GM11168 (cell line): ENCODE measurements at regions not wholly inside any gene's neighbourhood (a gene's known extent, or its start where the extent isn't known, plus 50 kb on each side); places are given as distances from the start of the nearest gene placed in this dataset.
"Not testable (repeated sequence)": the region's sequence is repeated elsewhere in the genome, so short reads cannot be mapped to it uniquely, and the experiment has no call there.

Experiments
- in situ Hi-C: fragments of 300-500 bp; cut with MboI; formaldehyde crosslinking; loops from one replicate; pipeline ENCODE4 v1.12.0; 2022; ENCODE audit warnings: low sequenced_read_pairs; ENCODE audit not compliant: unreplicated experiment

DNA sequence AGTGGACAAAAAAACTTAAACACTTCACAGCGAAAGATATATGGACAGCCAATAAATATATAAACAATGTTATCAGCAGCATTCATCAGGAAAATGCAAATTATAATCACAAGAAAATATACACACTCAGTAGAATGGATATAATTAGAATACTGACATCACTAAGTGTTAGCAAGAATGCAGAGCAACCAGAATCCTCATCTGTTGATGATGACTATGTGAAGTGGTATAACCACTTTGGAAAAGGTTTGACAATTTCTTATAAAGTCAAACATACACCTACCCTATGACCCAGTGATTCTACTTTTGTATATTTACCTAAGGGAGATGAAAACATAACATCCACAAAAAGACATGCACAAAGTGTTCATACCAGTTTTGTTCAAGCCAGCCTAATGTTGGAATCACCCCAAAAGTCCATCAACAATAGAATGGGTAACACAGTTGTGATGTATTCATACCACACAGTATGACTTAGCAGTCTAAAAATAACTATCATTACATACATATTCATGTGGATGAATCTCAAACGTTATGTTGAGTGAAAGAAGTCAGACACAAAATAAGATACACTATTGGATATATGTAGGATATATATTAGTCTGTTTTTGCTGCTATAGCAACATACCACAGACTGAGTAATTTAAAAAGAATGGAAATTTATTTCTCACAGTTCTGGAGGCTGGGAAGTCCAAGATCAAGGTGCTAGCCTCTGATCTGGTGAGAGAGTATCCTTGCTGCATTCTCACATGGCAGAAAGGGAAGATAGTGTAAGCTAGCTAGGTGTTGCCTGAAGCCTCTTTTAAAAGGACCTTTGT lies 148.8 kb upstream of the ADAMTSL1 start:
- in situ Hi-C loops = no loop called here

GRCh38 chr9:18325746-18326011 lies 148.3 kb upstream of the ADAMTSL1 start:
- in situ Hi-C loops = not testable (repeated sequence)

GRCh38 chr9:18327121-18327520 lies 146.8 kb upstream of the ADAMTSL1 start:
- in situ Hi-C loops = no loop called here

- in situ Hi-C loops = no loop called here
Observed at GRCh38 chr9:18330401-18331309, 143.3 kb upstream of the ADAMTSL1 start.

DNA sequence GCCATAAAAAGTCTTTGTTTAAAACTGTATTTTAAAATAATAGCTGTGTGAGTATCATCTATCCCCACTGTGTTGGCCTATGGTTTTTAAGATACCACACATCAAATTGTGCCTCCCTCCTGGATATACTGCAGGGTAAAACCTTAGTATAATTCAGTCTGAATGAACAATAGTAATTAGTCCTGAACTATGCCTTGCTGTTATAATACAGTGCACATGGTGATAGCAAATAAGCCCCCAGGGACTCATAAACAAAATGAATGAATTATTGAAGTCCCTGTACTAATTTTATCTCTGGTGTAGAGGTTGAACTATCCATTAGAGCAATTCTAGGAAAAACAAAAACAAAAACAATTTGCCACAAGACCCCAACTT lies 142.7 kb upstream of the ADAMTSL1 start:
- in situ Hi-C loops = no loop called here

DNA sequence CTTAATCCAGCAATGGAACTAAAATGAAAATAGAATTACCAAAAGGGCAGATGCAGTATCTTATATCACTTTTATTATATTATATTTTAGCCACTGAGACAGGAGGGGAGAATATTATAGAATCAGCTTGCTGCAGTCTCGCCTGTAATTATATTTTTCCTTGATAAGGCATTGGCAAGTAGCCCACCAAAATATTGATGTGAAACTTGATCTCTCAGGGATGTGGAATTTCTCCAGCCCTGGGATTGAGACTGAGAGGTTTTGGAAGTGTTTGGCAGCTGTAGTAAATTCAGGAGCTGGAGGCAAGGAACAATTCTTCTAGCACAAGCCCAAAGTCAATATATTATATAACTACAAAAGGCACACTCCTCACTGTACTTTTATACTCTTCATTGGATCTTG lies 142.1 kb upstream of the ADAMTSL1 start:
- in situ Hi-C loops = no loop called here

DNA sequence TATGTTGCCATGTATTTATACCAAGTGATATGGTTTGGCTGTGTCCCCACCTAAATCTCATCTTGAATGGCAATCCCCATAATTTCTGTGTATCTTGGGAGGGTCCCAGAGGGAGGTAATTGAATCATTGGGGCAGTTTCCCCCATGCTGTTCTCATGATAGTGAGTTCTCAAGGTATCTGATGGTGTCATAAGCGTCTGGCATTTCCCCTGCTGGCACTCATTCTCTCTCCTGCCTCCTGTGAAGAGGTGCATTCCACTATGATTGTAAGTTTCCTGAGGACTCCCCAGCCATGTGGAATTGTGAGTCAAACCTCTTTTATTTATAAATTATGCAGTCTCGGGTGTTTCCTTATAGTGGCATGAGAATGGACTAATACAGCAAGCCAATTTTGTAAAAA lies 140.8 kb upstream of the ADAMTSL1 start:
- in situ Hi-C loops = no loop called here

DNA sequence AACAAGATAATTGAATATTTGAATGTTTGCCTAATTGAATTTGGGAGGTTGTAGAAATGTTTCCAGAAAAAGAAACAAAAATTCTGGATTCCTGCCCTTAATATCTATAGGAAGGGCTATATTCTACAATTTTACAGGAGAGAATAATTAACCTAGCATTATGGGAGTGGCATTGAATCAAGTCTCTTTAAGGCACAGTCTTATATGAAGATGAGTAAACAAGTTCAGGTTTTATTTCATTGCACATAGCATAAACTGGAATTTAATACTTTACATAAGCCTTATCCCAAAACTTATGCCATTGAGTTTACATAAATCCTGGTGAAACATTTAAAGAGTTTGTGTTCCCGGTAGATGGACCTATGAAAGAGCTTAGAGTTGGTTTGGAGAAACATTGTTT lies 138.1 kb upstream of the ADAMTSL1 start:
- in situ Hi-C loops = no loop called here

GRCh38 chr9:18338042-18338441 lies 135.9 kb upstream of the ADAMTSL1 start:
- in situ Hi-C loops = no loop called here

- in situ Hi-C loops = no loop called here
Observed at GRCh38 chr9:18343784-18344183, 130.2 kb upstream of the ADAMTSL1 start.

- in situ Hi-C loops = no loop called here
Observed at GRCh38 chr9:18346745-18347144, 127.2 kb upstream of the ADAMTSL1 start.

- in situ Hi-C loops = no loop called here
Observed at GRCh38 chr9:18347386-18348082, 126.4 kb upstream of the ADAMTSL1 start.

DNA sequence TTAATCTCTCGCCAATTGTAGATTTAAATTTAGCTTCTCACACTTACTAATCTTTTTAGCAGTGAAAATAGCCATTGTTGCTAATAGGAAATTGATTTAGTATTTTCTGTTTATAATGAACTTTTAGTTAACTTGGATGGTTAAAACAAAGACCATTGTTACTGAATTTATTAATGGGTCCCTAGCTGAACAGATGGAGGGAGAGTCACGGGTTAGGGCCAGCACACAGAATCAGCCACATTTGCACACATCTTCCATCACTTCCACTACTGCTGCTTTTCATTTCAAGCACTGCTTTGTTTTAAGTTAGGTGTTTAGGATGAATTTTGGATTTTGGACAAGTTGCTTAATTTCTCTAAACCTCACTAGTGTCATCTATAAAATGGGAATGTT lies 125.9 kb upstream of the ADAMTSL1 start:
- in situ Hi-C loops = no loop called here

DNA sequence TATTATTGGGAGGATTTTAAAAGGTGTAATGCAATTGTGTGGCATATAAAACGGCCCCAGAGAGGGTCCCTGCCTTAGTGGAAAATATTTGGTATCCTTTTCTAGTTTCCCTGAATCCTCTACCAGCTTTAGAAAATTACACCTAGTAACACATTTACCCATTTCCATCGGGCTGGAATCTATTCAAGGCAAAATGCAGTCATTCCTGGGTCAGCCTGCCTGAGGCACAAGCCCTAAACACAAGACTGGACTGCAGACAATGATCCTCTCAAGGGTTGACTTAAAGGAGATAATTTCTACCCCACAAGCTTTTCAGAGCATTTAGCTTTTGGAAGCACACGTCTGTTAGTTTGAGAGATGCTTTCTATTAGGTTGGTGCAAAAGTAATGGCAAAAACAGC lies 124.4 kb upstream of the ADAMTSL1 start:
- in situ Hi-C loops = no loop called here

DNA sequence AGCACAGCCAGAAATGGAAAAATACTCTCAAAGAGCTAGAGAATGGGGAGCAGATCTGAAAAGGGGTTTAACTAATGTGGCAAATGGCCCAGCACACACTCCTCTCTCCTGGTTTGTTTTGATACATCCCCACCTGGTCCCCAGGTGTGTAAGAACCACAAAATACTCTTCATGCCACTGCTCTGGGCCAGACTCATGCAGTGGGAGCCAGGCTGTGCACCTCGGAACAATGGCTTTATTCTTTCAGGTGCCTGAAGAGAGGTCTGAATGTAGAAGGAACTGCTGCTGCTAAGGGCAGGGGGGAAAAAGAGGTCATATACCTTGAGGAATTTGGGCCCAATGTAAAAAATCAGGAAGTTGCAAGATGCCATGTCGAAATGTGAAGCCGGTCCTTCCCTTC lies 123.9 kb upstream of the ADAMTSL1 start:
- in situ Hi-C loops = no loop called here

DNA sequence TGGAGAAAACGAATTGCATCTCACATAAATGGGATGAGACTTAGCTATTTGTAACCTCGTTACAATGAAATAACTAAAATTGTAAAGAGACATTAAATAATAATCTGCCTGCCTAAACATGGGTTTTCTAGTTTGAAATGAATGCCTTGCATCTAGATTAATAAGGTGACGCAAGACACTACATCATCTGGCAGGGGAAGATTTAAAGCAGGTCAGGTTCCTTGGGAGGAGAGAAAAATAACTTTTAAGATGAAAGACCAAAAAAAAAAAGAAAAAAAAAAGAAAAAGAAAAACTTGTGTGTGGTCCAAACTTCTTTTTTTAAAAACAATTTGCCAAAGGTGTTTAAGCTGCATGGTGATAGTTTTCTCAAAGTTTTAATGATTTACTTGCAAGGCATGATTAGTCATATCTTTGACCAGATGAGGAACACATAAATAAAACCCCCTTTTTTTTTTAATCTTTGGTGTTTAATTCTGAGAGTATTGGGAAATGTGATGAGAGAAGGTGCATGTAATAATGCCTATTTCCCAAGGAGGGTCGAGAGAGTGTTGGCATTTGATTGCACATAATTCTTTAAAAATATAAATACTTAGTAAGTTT lies 122.9 kb upstream of the ADAMTSL1 start:
- in situ Hi-C loops = no loop called here

GRCh38 chr9:18352711-18353110 lies 121.2 kb upstream of the ADAMTSL1 start:
- in situ Hi-C loops = no loop called here

GRCh38 chr9:18353473-18353872 lies 120.5 kb upstream of the ADAMTSL1 start:
- in situ Hi-C loops = no loop called here

DNA sequence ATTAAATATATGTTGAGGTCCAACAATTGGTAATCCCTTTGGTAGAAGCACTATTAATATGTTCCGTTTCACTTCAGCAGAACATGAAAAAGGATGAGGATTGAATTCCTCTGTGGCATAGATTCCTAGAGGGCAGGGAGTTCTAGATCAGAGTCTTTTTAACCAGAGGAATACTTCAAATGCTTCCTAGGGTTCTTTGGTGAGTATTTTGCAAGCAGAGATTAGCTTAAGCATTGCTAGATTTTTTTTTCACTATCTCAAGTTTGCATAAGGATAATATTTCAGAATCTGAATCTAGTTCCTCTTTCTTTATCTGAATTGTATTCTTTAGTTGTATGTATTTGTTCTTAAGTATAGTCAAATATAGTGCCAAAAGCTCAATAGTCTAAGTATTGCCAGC lies 116.6 kb upstream of the ADAMTSL1 start:
- in situ Hi-C loops = no loop called here

DNA sequence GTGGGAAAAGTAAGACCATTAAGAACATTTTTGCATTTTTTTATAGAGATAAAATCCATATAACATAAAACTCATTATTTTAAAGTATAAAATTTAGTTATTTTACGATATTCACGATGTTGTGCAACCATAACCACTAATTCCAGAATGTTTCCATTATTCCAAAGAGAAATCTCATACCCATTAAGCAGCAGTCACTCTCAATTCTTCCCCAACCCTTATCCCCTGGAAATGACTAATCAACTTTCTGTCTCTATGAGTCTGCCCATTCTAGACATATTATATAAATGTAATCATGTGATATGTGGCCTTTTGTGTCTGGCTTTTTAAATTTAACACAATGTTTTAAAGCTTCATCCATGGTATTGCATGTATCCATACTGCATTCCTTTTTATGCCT lies 115.6 kb upstream of the ADAMTSL1 start:
- in situ Hi-C loops = no loop called here

DNA sequence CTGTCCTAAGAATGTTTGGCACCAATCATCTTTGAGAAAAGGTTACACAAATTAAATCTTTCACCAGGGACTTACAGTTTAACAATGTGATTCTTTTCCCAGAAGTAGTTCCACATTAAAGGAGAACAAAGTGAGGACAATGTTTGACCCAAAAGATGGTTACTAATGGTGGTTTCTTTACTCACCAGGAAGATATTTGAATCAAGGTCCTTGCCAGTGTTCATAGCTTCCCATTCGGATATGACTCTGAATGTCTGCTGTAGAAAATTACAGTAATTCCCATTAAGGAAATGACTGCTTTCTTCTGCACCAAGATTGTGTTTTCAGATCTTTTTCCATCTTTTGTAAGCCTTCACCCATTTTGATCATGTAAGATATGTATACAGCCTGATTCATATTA lies 114.6 kb upstream of the ADAMTSL1 start:
- in situ Hi-C loops = no loop called here
